ENCODE measurements at regions not wholly inside any gene's neighbourhood (a gene's known extent, or its start where the extent isn't known, plus 50 kb on each side); places are given as distances from the start of the nearest gene placed in this dataset.

GRCh38 chr5:174392892-174393291 is 331.5 kb upstream of the MSX2 start:
- H3K9me3 ChIP-seq (ENCODE audit: control insufficient read depth, insufficient read depth, low read length): no peaks in the 10 kb centered on the region
- no peak overlapping the region for H3K4me3 ChIP-seq (ENCODE audit: low read depth, low read length)
- H3K36me3 ChIP-seq (ENCODE audit: control insufficient read depth, insufficient read depth, low read length): no peaks in the 10 kb centered on the region
- H3K27me3 ChIP-seq (ENCODE audit: control insufficient read depth, insufficient read depth, low read length): no peaks in the 10 kb centered on the region
- no peaks in the 10 kb centered on the region for H3K4me1 ChIP-seq (ENCODE audit: control insufficient read depth, insufficient read depth, low read length)
- H3K9ac ChIP-seq (ENCODE audit: low read depth, low read length): no peak overlapping the region

GRCh38 chr5:174396541-174396940 is 327.8 kb upstream of the MSX2 start:
- Histone ChIP-seq H3K4me3 (ENCODE audit: low read depth, low read length) (no peak overlapping the region), H3K9me3 (ENCODE audit: control insufficient read depth, insufficient read depth, low read length) (no peaks in the 10 kb centered on the region), H3K36me3 (ENCODE audit: control insufficient read depth, insufficient read depth, low read length) (no peaks in the 10 kb centered on the region), H3K27me3 (ENCODE audit: control insufficient read depth, insufficient read depth, low read length) (no peaks in the 10 kb centered on the region), H3K4me1 (ENCODE audit: control insufficient read depth, insufficient read depth, low read length) (no peaks in the 10 kb centered on the region), H3K9ac (ENCODE audit: low read depth, low read length) (no peak overlapping the region)

GRCh38 chr5:174397206-174397605 is 327.2 kb upstream of the MSX2 start:
- H3K9me3 ChIP-seq (ENCODE audit: control insufficient read depth, insufficient read depth, low read length): no peaks in the 10 kb centered on the region
- no peak overlapping the region for H3K4me3 ChIP-seq (ENCODE audit: low read depth, low read length)
- no peak overlapping the region for H3K9ac ChIP-seq (ENCODE audit: low read depth, low read length)
- H3K36me3 ChIP-seq (ENCODE audit: control insufficient read depth, insufficient read depth, low read length): no peaks in the 10 kb centered on the region
- no peaks in the 10 kb centered on the region for H3K4me1 ChIP-seq (ENCODE audit: control insufficient read depth, insufficient read depth, low read length)
- no peaks in the 10 kb centered on the region for H3K27me3 ChIP-seq (ENCODE audit: control insufficient read depth, insufficient read depth, low read length)

- Histone ChIP-seq H3K36me3 (ENCODE audit: control insufficient read depth, insufficient read depth, low read length) (no peaks in the 10 kb centered on the region), H3K9me3 (ENCODE audit: control insufficient read depth, insufficient read depth, low read length) (no peaks in the 10 kb centered on the region), H3K9ac (ENCODE audit: low read depth, low read length) (no peak overlapping the region), H3K4me3 (ENCODE audit: low read depth, low read length) (no peak overlapping the region), H3K4me1 (ENCODE audit: control insufficient read depth, insufficient read depth, low read length) (peaks cover 2% of the 10 kb centered on the region), H3K27me3 (ENCODE audit: control insufficient read depth, insufficient read depth, low read length) (no peaks in the 10 kb centered on the region)
Observed at GRCh38 chr5:174398171-174398570, 326.2 kb upstream of the MSX2 start.

- Histone ChIP-seq H3K9ac (ENCODE audit: low read depth, low read length) (no peak overlapping the region), H3K4me1 (ENCODE audit: control insufficient read depth, insufficient read depth, low read length) (peaks cover 2% of the 10 kb centered on the region), H3K36me3 (ENCODE audit: control insufficient read depth, insufficient read depth, low read length) (no peaks in the 10 kb centered on the region), H3K9me3 (ENCODE audit: control insufficient read depth, insufficient read depth, low read length) (no peaks in the 10 kb centered on the region), H3K4me3 (ENCODE audit: low read depth, low read length) (no peak overlapping the region), H3K27me3 (ENCODE audit: control insufficient read depth, insufficient read depth, low read length) (no peaks in the 10 kb centered on the region)
Observed at GRCh38 chr5:174399411-174399810, 325.0 kb upstream of the MSX2 start.

- no peak overlapping the region for H3K9ac ChIP-seq (ENCODE audit: low read depth, low read length)
- H3K9me3 ChIP-seq (ENCODE audit: control insufficient read depth, insufficient read depth, low read length): no peaks in the 10 kb centered on the region
- H3K27me3 ChIP-seq (ENCODE audit: control insufficient read depth, insufficient read depth, low read length): no peaks in the 10 kb centered on the region
- peaks cover 2% of the 10 kb centered on the region for H3K4me1 ChIP-seq (ENCODE audit: control insufficient read depth, insufficient read depth, low read length)
- H3K4me3 ChIP-seq (ENCODE audit: low read depth, low read length): no peak overlapping the region
- no peaks in the 10 kb centered on the region for H3K36me3 ChIP-seq (ENCODE audit: control insufficient read depth, insufficient read depth, low read length)
Observed at GRCh38 chr5:174400461-174400860, 323.9 kb upstream of the MSX2 start.

- Histone ChIP-seq H3K9me3 (ENCODE audit: control insufficient read depth, insufficient read depth, low read length) (no peaks in the 10 kb centered on the region), H3K27me3 (ENCODE audit: control insufficient read depth, insufficient read depth, low read length) (no peaks in the 10 kb centered on the region), H3K36me3 (ENCODE audit: control insufficient read depth, insufficient read depth, low read length) (no peaks in the 10 kb centered on the region), H3K4me1 (ENCODE audit: control insufficient read depth, insufficient read depth, low read length) (peaks cover 2% of the 10 kb centered on the region), H3K4me3 (ENCODE audit: low read depth, low read length) (no peak overlapping the region), H3K9ac (ENCODE audit: low read depth, low read length) (no peak overlapping the region)
Observed at GRCh38 chr5:174401793-174402192, 322.6 kb upstream of the MSX2 start.

- Histone ChIP-seq H3K4me1 (ENCODE audit: control insufficient read depth, insufficient read depth, low read length) (peaks cover 2% of the 10 kb centered on the region), H3K36me3 (ENCODE audit: control insufficient read depth, insufficient read depth, low read length) (no peaks in the 10 kb centered on the region), H3K4me3 (ENCODE audit: low read depth, low read length) (no peak overlapping the region), H3K9me3 (ENCODE audit: control insufficient read depth, insufficient read depth, low read length) (no peaks in the 10 kb centered on the region), H3K27me3 (ENCODE audit: control insufficient read depth, insufficient read depth, low read length) (no peaks in the 10 kb centered on the region), H3K9ac (ENCODE audit: low read depth, low read length) (no peak overlapping the region)
Observed at GRCh38 chr5:174402222-174402812, 322.1 kb upstream of the MSX2 start.

GRCh38 chr5:174404848-174405247 is 319.5 kb upstream of the MSX2 start:
- H3K4me1 ChIP-seq (ENCODE audit: control insufficient read depth, insufficient read depth, low read length): peaks cover 2% of the 10 kb centered on the region
- no peaks in the 10 kb centered on the region for H3K27me3 ChIP-seq (ENCODE audit: control insufficient read depth, insufficient read depth, low read length)
- no peaks in the 10 kb centered on the region for H3K9me3 ChIP-seq (ENCODE audit: control insufficient read depth, insufficient read depth, low read length)
- no peaks in the 10 kb centered on the region for H3K36me3 ChIP-seq (ENCODE audit: control insufficient read depth, insufficient read depth, low read length)
- no peak overlapping the region for H3K9ac ChIP-seq (ENCODE audit: low read depth, low read length)
- no peak overlapping the region for H3K4me3 ChIP-seq (ENCODE audit: low read depth, low read length)

- Histone ChIP-seq H3K36me3 (ENCODE audit: control insufficient read depth, insufficient read depth, low read length) (no peaks in the 10 kb centered on the region), H3K9me3 (ENCODE audit: control insufficient read depth, insufficient read depth, low read length) (no peaks in the 10 kb centered on the region), H3K27me3 (ENCODE audit: control insufficient read depth, insufficient read depth, low read length) (no peaks in the 10 kb centered on the region), H3K9ac (ENCODE audit: low read depth, low read length) (no peak overlapping the region), H3K4me1 (ENCODE audit: control insufficient read depth, insufficient read depth, low read length) (no peaks in the 10 kb centered on the region), H3K4me3 (ENCODE audit: low read depth, low read length) (no peak overlapping the region)
Observed at GRCh38 chr5:174409070-174409469, 315.3 kb upstream of the MSX2 start.

GRCh38 chr5:174409971-174410370 is 314.4 kb upstream of the MSX2 start:
- Histone ChIP-seq H3K36me3 (ENCODE audit: control insufficient read depth, insufficient read depth, low read length) (no peaks in the 10 kb centered on the region), H3K9ac (ENCODE audit: low read depth, low read length) (no peak overlapping the region), H3K4me1 (ENCODE audit: control insufficient read depth, insufficient read depth, low read length) (no peaks in the 10 kb centered on the region), H3K4me3 (ENCODE audit: low read depth, low read length) (no peak overlapping the region), H3K27me3 (ENCODE audit: control insufficient read depth, insufficient read depth, low read length) (no peaks in the 10 kb centered on the region), H3K9me3 (ENCODE audit: control insufficient read depth, insufficient read depth, low read length) (no peaks in the 10 kb centered on the region)

- no peaks in the 10 kb centered on the region for H3K4me1 ChIP-seq (ENCODE audit: control insufficient read depth, insufficient read depth, low read length)
- no peaks in the 10 kb centered on the region for H3K36me3 ChIP-seq (ENCODE audit: control insufficient read depth, insufficient read depth, low read length)
- H3K9ac ChIP-seq (ENCODE audit: low read depth, low read length): no peak overlapping the region
- H3K9me3 ChIP-seq (ENCODE audit: control insufficient read depth, insufficient read depth, low read length): no peaks in the 10 kb centered on the region
- no peak overlapping the region for H3K4me3 ChIP-seq (ENCODE audit: low read depth, low read length)
- no peaks in the 10 kb centered on the region for H3K27me3 ChIP-seq (ENCODE audit: control insufficient read depth, insufficient read depth, low read length)
Observed at GRCh38 chr5:174410716-174411478, 313.5 kb upstream of the MSX2 start.

Measured in iPS-15b (cell line).